ENCODE measurements at regions not wholly inside any gene's neighbourhood (a gene's known extent, or its start where the extent isn't known, plus 50 kb on each side); places are given as distances from the start of the nearest gene placed in this dataset.
A peak's percentile ranks its signal among the peaks of the same experiment; 100 is the strongest.

DNA sequence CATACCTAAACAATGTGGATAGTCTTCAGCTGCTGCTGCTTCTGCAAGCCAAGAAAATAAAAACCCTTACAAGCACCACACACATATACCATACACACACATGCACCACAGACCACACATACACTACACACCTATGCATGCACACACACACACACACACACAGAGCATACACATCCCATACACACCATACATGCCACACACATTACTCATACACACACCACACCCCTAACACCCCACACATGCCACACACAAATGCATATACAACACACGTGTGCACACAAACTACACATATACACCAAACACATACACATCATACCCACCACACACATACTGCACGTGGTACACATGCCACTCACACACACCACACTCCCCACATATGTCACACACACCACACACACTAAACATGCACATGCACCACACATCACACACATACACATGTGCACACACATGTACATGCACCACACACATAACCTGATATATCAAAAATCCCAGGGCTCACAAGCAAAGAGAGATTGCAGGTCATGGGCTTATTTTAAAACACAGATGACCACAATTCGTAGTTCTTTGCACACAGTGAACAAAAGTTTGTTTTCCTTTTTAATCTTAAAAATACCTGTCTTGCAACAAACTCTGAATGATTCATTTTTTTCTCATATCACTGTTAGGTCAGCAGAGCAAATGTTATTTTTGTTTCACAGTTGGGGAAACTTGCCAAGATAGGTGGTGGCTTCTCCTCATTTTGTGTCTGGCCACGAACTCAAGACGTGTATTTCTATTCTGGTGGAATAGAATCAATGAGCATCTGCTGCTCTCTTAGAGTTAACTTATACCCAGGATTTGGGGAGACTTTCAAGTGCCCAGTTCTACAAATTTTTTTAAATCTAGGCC lies 456.6 kb downstream of the FGF9 start:
- peaks cover 20% of the 10 kb centered on the region for H3K4me1 Mint-ChIP-seq
- no peak overlapping the region for H3K4me3 Mint-ChIP-seq
- H3K27ac Mint-ChIP-seq: no peak overlapping the region
- H3K9me3 Mint-ChIP-seq: peaks cover 2% of the 10 kb centered on the region
- H3K27me3 Mint-ChIP-seq (ENCODE audit: low read depth): peaks cover 4% of the 10 kb centered on the region
- no peaks in the 10 kb centered on the region for H3K36me3 Mint-ChIP-seq (ENCODE audit: low read depth)
- no peak for TF ChIP-seq CTCF (IDR thresholded peaks at IDR 0.05; ENCODE audit: unreplicated experiment in 3 of 3)

DNA sequence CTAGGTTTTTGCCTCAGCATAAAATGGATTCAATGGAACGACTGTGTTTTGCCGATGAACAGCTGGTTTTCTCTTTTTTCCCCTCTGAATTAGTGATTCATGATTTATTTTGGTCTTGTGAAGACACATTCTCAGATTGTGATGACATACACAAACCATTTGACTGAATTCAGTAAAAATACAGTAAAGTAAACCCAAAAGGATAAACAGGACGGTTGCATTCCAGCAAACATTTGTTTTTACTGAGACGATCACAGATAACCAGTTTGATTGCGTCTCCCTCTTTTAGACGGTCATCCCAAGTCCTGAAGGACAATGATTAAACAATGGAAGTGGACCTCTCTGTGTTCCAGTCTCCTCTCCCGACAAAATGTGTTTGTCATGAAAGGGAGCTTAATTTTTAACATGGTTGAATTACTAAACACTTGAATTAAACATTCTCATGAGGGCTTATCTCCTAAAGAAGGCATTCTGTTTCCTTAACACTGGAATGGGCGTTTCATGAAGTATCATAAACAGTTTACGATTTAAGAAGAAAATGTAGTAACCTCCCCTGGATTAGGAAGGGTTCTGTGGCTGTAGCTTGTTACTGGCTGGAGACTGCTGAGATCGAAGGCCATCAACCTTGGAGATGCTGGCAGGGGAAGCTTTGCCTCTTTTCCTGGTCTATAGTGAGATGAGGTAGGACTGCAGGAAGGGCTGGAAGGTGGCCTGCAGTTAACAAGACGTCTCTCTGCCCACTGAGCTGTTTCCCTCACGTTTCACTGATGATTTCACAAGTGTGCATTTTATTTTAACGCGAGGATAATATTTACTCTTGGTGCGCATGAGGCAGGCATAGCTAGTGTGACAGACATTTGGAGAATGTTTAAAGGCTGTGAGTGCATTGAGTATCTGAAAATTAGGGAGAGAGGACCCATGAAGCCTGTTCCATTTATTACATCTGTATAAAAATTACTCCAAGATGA lies 457.9 kb downstream of the FGF9 start:
- Mint-ChIP-seq H3K4me3 (no peak overlapping the region), H3K36me3 (ENCODE audit: low read depth) (no peaks in the 10 kb centered on the region), H3K9me3 (peaks cover 2% of the 10 kb centered on the region), H3K27me3 (ENCODE audit: low read depth) (peaks cover 4% of the 10 kb centered on the region), H3K4me1 (peaks cover 20% of the 10 kb centered on the region), H3K27ac (peak overlapping the region in 2 of 3 experiments; percentile 34 to 52)
- no peak for TF ChIP-seq CTCF (IDR thresholded peaks at IDR 0.05; ENCODE audit: unreplicated experiment in 3 of 3)

- Mint-ChIP-seq H3K4me3 (no peak overlapping the region), H3K27me3 (ENCODE audit: low read depth) (peaks cover 4% of the 10 kb centered on the region), H3K27ac (no peak overlapping the region), H3K4me1 (peaks cover 20% of the 10 kb centered on the region), H3K36me3 (ENCODE audit: low read depth) (no peaks in the 10 kb centered on the region), H3K9me3 (peaks cover 2% of the 10 kb centered on the region)
- no peak for TF ChIP-seq CTCF (IDR thresholded peaks at IDR 0.05; ENCODE audit: unreplicated experiment in 3 of 3)
Observed at GRCh38 chr13:22130254-22130653, 459.4 kb downstream of the FGF9 start.

DNA sequence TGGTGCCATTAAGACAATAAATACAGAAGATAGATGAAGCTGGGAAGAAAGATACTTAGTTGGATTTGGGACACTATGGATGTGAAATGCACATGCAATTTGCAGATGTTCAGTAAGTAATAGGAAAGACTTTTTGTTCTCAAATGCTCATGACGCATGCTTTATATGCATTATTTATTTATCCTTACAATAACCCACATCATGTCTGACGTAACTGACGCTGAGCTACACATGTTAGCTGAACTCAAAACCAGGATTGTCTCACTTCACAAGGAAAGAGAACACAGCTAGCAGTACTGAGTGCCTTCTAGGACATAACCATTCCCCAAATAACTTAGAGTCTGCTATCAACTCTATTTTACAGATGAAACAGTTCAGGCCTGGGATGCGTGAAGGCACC lies 463.4 kb downstream of the FGF9 start:
- H3K4me3 Mint-ChIP-seq: no peak overlapping the region
- peaks cover 4% of the 10 kb centered on the region for H3K27me3 Mint-ChIP-seq (ENCODE audit: low read depth)
- no peak overlapping the region for H3K27ac Mint-ChIP-seq
- peaks cover 2% of the 10 kb centered on the region for H3K9me3 Mint-ChIP-seq
- TF ChIP-seq CTCF (IDR thresholded peaks at IDR 0.05; ENCODE audit: unreplicated experiment in 3 of 3): no peak
- H3K36me3 Mint-ChIP-seq (ENCODE audit: low read depth): no peaks in the 10 kb centered on the region
- H3K4me1 Mint-ChIP-seq: peaks cover 10% of the 10 kb centered on the region

GRCh38 chr13:22135446-22135845 lies 464.6 kb downstream of the FGF9 start:
- Mint-ChIP-seq H3K27ac (no peak overlapping the region), H3K9me3 (peaks cover 2% of the 10 kb centered on the region), H3K36me3 (ENCODE audit: low read depth) (no peaks in the 10 kb centered on the region), H3K4me3 (no peak overlapping the region), H3K27me3 (ENCODE audit: low read depth) (no peaks in the 10 kb centered on the region), H3K4me1 (peaks cover 9% of the 10 kb centered on the region)
- no peak for TF ChIP-seq CTCF (IDR thresholded peaks at IDR 0.05; ENCODE audit: unreplicated experiment in 3 of 3)

Data from nephron (organoid).